Activated naive CD4-positive, alpha-beta T cell treated with anti-CD3 and anti-CD28 coated beads for 36 hours (primary cell): ENCODE measurements at regions not wholly inside any gene's neighbourhood (a gene's known extent, or its start where the extent isn't known, plus 50 kb on each side); places are given as distances from the start of the nearest gene placed in this dataset.

Experiments used
- CTCF ChIA-PET: fragments of 350-600 bp; sonication (Branson Sonifier 250); formaldehyde crosslinking; loops from one replicate; lab custom pipeline; 2021; ENCODE audit warnings: antibody characterized with exemption; lab: Charles Lee
- DNase-seq: peaks from one replicate; pipeline ENCODE4 v3.0.0-alpha.2; 2020
- H3K27ac Mint-ChIP-seq: one replicate; pipeline ENCODE4 v1.8.0; 2021; ENCODE audit warnings: mild to moderate bottlenecking, mixed read lengths
- H3K27me3 Mint-ChIP-seq: one replicate; pipeline ENCODE4 v1.8.0; 2021; ENCODE audit warnings: low read depth, mixed read lengths
- H3K36me3 Mint-ChIP-seq: one replicate; pipeline ENCODE4 v1.8.0; 2021; ENCODE audit warnings: low read depth, mixed read lengths
- H3K4me1 Mint-ChIP-seq: one replicate; pipeline ENCODE4 v1.8.0; 2021; ENCODE audit warnings: low read depth, mixed read lengths
- H3K4me3 Mint-ChIP-seq: one replicate; pipeline ENCODE4 v1.8.0; 2021; ENCODE audit warnings: mild to moderate bottlenecking, moderate library complexity, mixed read lengths
- H3K9me3 Mint-ChIP-seq: one replicate; pipeline ENCODE4 v1.8.0; 2021; ENCODE audit warnings: mixed read lengths
- intact Hi-C: fragments of 100-400 bp; cut with micrococcal nuclease; formaldehyde crosslinking; loops from one replicate; pipeline ENCODE4 v1.15.1; 2023

- no peaks in the 10 kb centered on the region for H3K4me1 Mint-ChIP-seq
- CTCF ChIA-PET = no interaction called here
- H3K36me3 Mint-ChIP-seq = no peaks in the 10 kb centered on the region
- no peaks in the 10 kb centered on the region for H3K9me3 Mint-ChIP-seq
- intact Hi-C loops = no loop called here
- no peak overlapping the region for H3K27ac Mint-ChIP-seq
- H3K4me3 Mint-ChIP-seq = no peak overlapping the region
- no peaks in the 10 kb centered on the region for H3K27me3 Mint-ChIP-seq
- DNase-seq = no peak
These were observed 558.3 kb upstream of the GCFC2 start for GRCh38 chr2:76268902-76269620.

GRCh38 chr2:76268484-76268883 lies 557.8 kb upstream of the GCFC2 start:
- DNase-seq = no peak
- Mint-ChIP-seq H3K36me3 (no peaks in the 10 kb centered on the region), H3K4me1 (no peaks in the 10 kb centered on the region), H3K27me3 (no peaks in the 10 kb centered on the region), H3K9me3 (no peaks in the 10 kb centered on the region), H3K27ac (no peak overlapping the region), H3K4me3 (no peak overlapping the region)
- intact Hi-C loops = no loop called here
- CTCF ChIA-PET = no interaction called here

- intact Hi-C loops = no loop called here
- no peaks in the 10 kb centered on the region for H3K36me3 Mint-ChIP-seq
- no peaks in the 10 kb centered on the region for H3K4me1 Mint-ChIP-seq
- CTCF ChIA-PET = no interaction called here
- H3K9me3 Mint-ChIP-seq = no peaks in the 10 kb centered on the region
- no peak overlapping the region for H3K27ac Mint-ChIP-seq
- DNase-seq = no peak
- H3K4me3 Mint-ChIP-seq = no peak overlapping the region
- no peaks in the 10 kb centered on the region for H3K27me3 Mint-ChIP-seq
These were observed 547.1 kb upstream of the GCFC2 start for GRCh38 chr2:76257802-76258201.

DNA sequence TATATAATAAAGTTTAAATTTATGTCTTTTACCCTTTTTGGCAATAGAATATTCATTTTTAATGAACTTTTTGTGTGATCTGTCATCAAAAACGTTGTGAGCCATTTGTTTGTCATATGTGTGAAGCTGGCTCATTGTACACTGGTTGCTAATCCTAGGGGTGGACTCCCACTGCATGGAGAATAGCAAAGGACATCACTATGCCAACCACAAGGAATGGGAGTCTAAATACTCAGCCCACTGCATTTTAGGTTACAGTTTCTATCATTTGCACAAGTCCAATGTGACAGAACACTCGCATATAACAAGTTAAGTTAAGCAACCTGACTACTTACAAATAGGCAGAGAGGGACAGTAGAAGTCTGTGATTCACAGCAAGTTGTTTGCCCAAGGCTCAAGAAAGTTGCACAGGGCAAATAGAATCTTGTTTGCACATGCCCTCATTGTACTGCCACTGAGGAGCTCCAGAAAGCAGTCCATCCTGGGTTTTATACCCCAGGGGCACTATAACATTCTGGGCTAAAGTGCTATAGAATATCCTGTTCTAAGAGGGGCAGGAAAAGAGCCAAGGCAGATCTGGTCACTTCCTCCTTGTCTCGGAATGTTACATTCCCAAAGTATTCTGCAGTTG lies 545.9 kb upstream of the GCFC2 start:
- no peaks in the 10 kb centered on the region for H3K4me1 Mint-ChIP-seq
- no peaks in the 10 kb centered on the region for H3K27me3 Mint-ChIP-seq
- no peaks in the 10 kb centered on the region for H3K36me3 Mint-ChIP-seq
- no peak for DNase-seq
- no peak overlapping the region for H3K27ac Mint-ChIP-seq
- CTCF ChIA-PET = no interaction called here
- H3K4me3 Mint-ChIP-seq = no peak overlapping the region
- intact Hi-C loops = no loop called here
- H3K9me3 Mint-ChIP-seq = no peaks in the 10 kb centered on the region

DNA sequence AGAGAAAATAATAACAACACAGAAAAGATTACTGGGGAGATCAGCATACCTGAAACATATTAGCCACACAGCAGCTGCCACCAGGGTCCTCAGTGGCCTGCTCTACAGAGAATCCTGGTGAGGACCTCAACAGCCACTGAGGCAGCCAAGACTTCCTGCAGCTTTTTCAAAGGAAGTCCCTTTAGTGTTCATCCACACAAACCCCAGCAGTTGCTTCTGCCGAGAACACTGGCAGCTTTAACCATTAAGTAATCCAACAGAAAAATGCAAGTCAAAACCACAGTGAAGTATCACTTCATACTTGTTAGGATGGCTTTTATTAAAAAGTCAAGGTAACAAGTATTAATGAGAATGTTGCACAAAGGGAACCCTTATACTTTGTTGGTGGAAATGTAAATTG lies 542.0 kb upstream of the GCFC2 start:
- Mint-ChIP-seq H3K27ac (no peak overlapping the region), H3K27me3 (no peaks in the 10 kb centered on the region), H3K36me3 (no peaks in the 10 kb centered on the region), H3K4me3 (no peak overlapping the region), H3K9me3 (peaks cover 2% of the 10 kb centered on the region), H3K4me1 (no peaks in the 10 kb centered on the region)
- intact Hi-C loops = no loop called here
- DNase-seq = no peak
- CTCF ChIA-PET = no interaction called here

DNA sequence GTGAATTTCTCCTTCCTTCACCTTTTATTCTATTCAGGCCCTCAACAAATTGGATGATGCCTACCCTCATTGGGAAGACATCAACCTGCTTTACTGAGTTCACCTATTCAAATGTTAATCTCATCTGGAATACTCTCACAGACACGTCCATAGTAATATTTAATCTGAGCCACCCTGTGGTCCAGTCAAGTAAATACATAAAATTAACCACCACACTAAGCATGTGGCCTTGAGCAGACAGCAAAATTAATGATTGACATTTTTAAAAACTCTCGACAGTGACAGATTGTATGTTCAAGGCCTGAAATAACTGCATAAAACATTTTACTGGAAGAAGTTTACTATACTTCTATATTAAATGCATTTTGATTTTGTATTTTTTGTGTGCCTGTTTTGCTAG lies 540.6 kb upstream of the GCFC2 start:
- no peak for DNase-seq
- intact Hi-C loops = no loop called here
- H3K36me3 Mint-ChIP-seq = no peaks in the 10 kb centered on the region
- no peaks in the 10 kb centered on the region for H3K4me1 Mint-ChIP-seq
- CTCF ChIA-PET = no interaction called here
- H3K27ac Mint-ChIP-seq = no peak overlapping the region
- H3K27me3 Mint-ChIP-seq = no peaks in the 10 kb centered on the region
- no peak overlapping the region for H3K4me3 Mint-ChIP-seq
- H3K9me3 Mint-ChIP-seq = peaks cover 2% of the 10 kb centered on the region

- intact Hi-C loops = no loop called here
- no peak for DNase-seq
- Mint-ChIP-seq H3K36me3 (no peaks in the 10 kb centered on the region), H3K27me3 (no peaks in the 10 kb centered on the region), H3K4me1 (no peaks in the 10 kb centered on the region), H3K9me3 (peaks cover 4% of the 10 kb centered on the region), H3K4me3 (no peak overlapping the region), H3K27ac (no peak overlapping the region)
- CTCF ChIA-PET = no interaction called here
These were observed 536.3 kb upstream of the GCFC2 start for GRCh38 chr2:76247006-76247405.

- DNase-seq = no peak
- Mint-ChIP-seq H3K4me1 (no peaks in the 10 kb centered on the region), H3K27ac (no peak overlapping the region), H3K27me3 (peaks cover 2% of the 10 kb centered on the region), H3K4me3 (no peak overlapping the region), H3K36me3 (no peaks in the 10 kb centered on the region), H3K9me3 (peaks cover 3% of the 10 kb centered on the region)
- intact Hi-C loops = no loop called here
- CTCF ChIA-PET = interaction anchor here (0.6 kb wide), 1 partner anchor 9 kb away, joined by 3 read pairs; no protein-coding TSS in a partner anchor
These were observed 501.6 kb upstream of the GCFC2 start for GRCh38 chr2:76211991-76212985.

GRCh38 chr2:76210551-76210950 lies 499.8 kb upstream of the GCFC2 start:
- H3K4me1 Mint-ChIP-seq = no peaks in the 10 kb centered on the region
- no peak overlapping the region for H3K4me3 Mint-ChIP-seq
- H3K9me3 Mint-ChIP-seq = peaks cover 3% of the 10 kb centered on the region
- no peak overlapping the region for H3K27ac Mint-ChIP-seq
- no peak for DNase-seq
- CTCF ChIA-PET = no interaction called here
- intact Hi-C loops = no loop called here
- H3K36me3 Mint-ChIP-seq = no peaks in the 10 kb centered on the region
- peaks cover 2% of the 10 kb centered on the region for H3K27me3 Mint-ChIP-seq

GRCh38 chr2:76204048-76204447 lies 493.3 kb upstream of the GCFC2 start:
- H3K36me3 Mint-ChIP-seq = no peaks in the 10 kb centered on the region
- intact Hi-C loops = no loop called here
- H3K27me3 Mint-ChIP-seq = peaks cover 2% of the 10 kb centered on the region
- DNase-seq = no peak
- CTCF ChIA-PET = no interaction called here
- no peaks in the 10 kb centered on the region for H3K4me1 Mint-ChIP-seq
- no peak overlapping the region for H3K27ac Mint-ChIP-seq
- H3K9me3 Mint-ChIP-seq = peaks cover 2% of the 10 kb centered on the region
- H3K4me3 Mint-ChIP-seq = no peak overlapping the region

DNA sequence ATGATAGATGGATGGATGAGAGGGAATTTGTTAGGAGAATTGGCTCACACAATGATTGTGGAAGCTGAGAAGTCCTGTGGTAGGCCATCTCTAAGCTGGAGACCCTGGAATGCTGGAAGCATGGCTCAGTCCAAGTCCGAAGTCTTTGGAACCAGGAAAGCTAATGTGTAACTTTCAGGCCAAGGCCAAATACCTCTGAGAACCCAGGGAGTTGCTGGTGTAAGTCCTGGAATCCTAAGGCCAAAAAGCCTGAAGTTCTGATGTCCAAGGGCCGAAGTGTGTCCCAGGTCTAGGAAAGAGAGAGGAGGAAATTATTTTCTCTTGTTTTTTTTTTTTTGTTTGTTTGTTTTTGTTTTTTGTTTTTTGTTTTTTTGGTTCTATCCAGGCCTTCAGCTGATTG lies 492.2 kb upstream of the GCFC2 start:
- no peak overlapping the region for H3K4me3 Mint-ChIP-seq

GRCh38 chr2:76197842-76198448 lies 487.2 kb upstream of the GCFC2 start:
- intact Hi-C loops = no loop called here
- Mint-ChIP-seq H3K36me3 (no peaks in the 10 kb centered on the region), H3K4me1 (no peaks in the 10 kb centered on the region), H3K9me3 (no peaks in the 10 kb centered on the region), H3K4me3 (no peak overlapping the region), H3K27me3 (no peaks in the 10 kb centered on the region), H3K27ac (no peak overlapping the region)
- CTCF ChIA-PET = interaction anchor here (0.9 to 1.2 kb wide), 2 partner anchors 53 to 263 kb away, joined by 3 to 4 read pairs; no protein-coding TSS in a partner anchor
- peak; percentile 58 for DNase-seq

More for the DNA sequence above, 492.2 kb upstream of the GCFC2 start:
- Mint-ChIP-seq H3K27ac (no peak overlapping the region), H3K36me3 (no peaks in the 10 kb centered on the region), H3K9me3 (peaks cover 2% of the 10 kb centered on the region), H3K27me3 (peaks cover 2% of the 10 kb centered on the region), H3K4me1 (no peaks in the 10 kb centered on the region)
- CTCF ChIA-PET = interaction anchor here (0.7 kb wide), 1 partner anchor 10 kb away, joined by 3 read pairs; no protein-coding TSS in a partner anchor
- intact Hi-C loops = no loop called here
- DNase-seq = no peak
